GM13976 (cell line): ENCODE measurements at regions not wholly inside any gene's neighbourhood (a gene's known extent, or its start where the extent isn't known, plus 50 kb on each side); places are given as distances from the start of the nearest gene placed in this dataset.

Experiments used
- DNase-seq: peaks from one replicate; pipeline ENCODE4 v3.0.0; 2012; ENCODE audit warnings: low spot score
- CTCF ChIP-seq: IDR thresholded peaks from 2 replicates; pipeline ENCODE4 v1.5.1; 2012; ENCODE audit warnings: borderline replicate concordance, mild to moderate bottlenecking; ENCODE audit not compliant: insufficient read depth; ENCODE audit errors: extremely low read depth, missing control alignments, control extremely low read depth
- in situ Hi-C: fragments of 300-500 bp; cut with MboI; formaldehyde crosslinking; loops from one replicate; pipeline ENCODE4 v1.12.0; 2022; ENCODE audit warnings: low sequenced_read_pairs, mixed read lengths, inconsistent platforms; ENCODE audit not compliant: unreplicated experiment

- in situ Hi-C loops, result no loop called here
- no peak for TF ChIP-seq CTCF
- DNase-seq, result no peak
Measured at GRCh38 chrX:113868711-113869110, 715.2 kb upstream of the HTR2C start.

- no peak for DNase-seq
- in situ Hi-C loops, result no loop called here
- no peak for TF ChIP-seq CTCF
Measured at GRCh38 chrX:113868177-113868576, 715.7 kb upstream of the HTR2C start.

GRCh38 chrX:113849408-113849807 lies 734.5 kb upstream of the HTR2C start:
- no peak for TF ChIP-seq CTCF
- in situ Hi-C loops, result no loop called here
- DNase-seq, result no peak

- in situ Hi-C loops, result no loop called here
- DNase-seq, result no peak
- TF ChIP-seq CTCF, result no peak
Measured at GRCh38 chrX:113833096-113834055, 750.5 kb upstream of the HTR2C start.

- no peak for DNase-seq
- in situ Hi-C loops, result no loop called here
- TF ChIP-seq CTCF, result no peak
Measured at GRCh38 chrX:113828470-113828869, 755.4 kb upstream of the HTR2C start.

GRCh38 chrX:113818346-113818745 lies 765.5 kb upstream of the HTR2C start:
- no peak for DNase-seq
- in situ Hi-C loops, result no loop called here

More at GRCh38 chrX:113818346-113818745, 765.5 kb upstream of the HTR2C start:
- no peak for TF ChIP-seq CTCF
